Effector memory CD4-positive, alpha-beta T cell (primary cell): ENCODE measurements at regions not wholly inside any gene's neighbourhood (a gene's known extent, or its start where the extent isn't known, plus 50 kb on each side); places are given as distances from the start of the nearest gene placed in this dataset.
"Not testable (repeated sequence)": the region's sequence is repeated elsewhere in the genome, so short reads cannot be mapped to it uniquely, and the experiment has no call there.

Source experiments
- DNase-seq, 3 donors: peaks; one replicate each; pipeline ENCODE4 v3.0.0-alpha.2; 2020
- H3K27ac ChIP-seq: 2 replicates; pipeline ENCODE4 v1.7.0; 2013; ENCODE audit warnings: mild to moderate bottlenecking, low read length, moderate library complexity; ENCODE audit not compliant: insufficient read depth, poor library complexity, severe bottlenecking
- H3K27me3 ChIP-seq: replicated peaks from 2 replicates; pipeline ENCODE4 v1.7.0; 2013; ENCODE audit warnings: mild to moderate bottlenecking, low read length; ENCODE audit not compliant: insufficient read depth, control insufficient read depth, poor library complexity, severe bottlenecking
- H3K36me3 ChIP-seq: 2 replicates; pipeline ENCODE4 v1.7.0; 2013; ENCODE audit warnings: mild to moderate bottlenecking, low read length, moderate library complexity; ENCODE audit not compliant: control insufficient read depth, insufficient read depth
- H3K4me1 ChIP-seq: 2 replicates; pipeline ENCODE4 v1.7.0; 2013; ENCODE audit warnings: low read length, mild to moderate bottlenecking; ENCODE audit not compliant: control insufficient read depth, insufficient read depth, poor library complexity, severe bottlenecking
- H3K4me3 ChIP-seq: 2 replicates; pipeline ENCODE4 v1.7.0; 2013; ENCODE audit warnings: low read length, low read depth, mild to moderate bottlenecking; ENCODE audit not compliant: insufficient read depth, poor library complexity, severe bottlenecking
- H3K9me3 ChIP-seq: 2 replicates; pipeline ENCODE4 v1.7.0; 2013; ENCODE audit warnings: mild to moderate bottlenecking, low read length, moderate library complexity; ENCODE audit not compliant: control insufficient read depth

- not testable (repeated sequence) for H3K36me3 ChIP-seq, H3K9me3 ChIP-seq, H3K27ac ChIP-seq, H3K4me3 ChIP-seq, DNase-seq, H3K27me3 ChIP-seq, H3K4me1 ChIP-seq
Measured at GRCh38 chr4:8952109-8952508, 80.5 kb upstream of the HMX1 start.

- not testable (repeated sequence) for H3K36me3 ChIP-seq, H3K4me1 ChIP-seq, H3K27me3 ChIP-seq, H3K4me3 ChIP-seq, H3K27ac ChIP-seq, DNase-seq, H3K9me3 ChIP-seq
Measured at GRCh38 chr4:8945506-8945905, 73.9 kb upstream of the HMX1 start.

- not testable (repeated sequence) for DNase-seq, H3K27me3 ChIP-seq
Measured at GRCh38 chr4:8943367-8943766, 71.7 kb upstream of the HMX1 start.

GRCh38 chr4:8942088-8942487 is 70.4 kb upstream of the HMX1 start:
- DNase-seq, H3K36me3 ChIP-seq, H3K27me3 ChIP-seq, H3K4me1 ChIP-seq, H3K4me3 ChIP-seq, H3K9me3 ChIP-seq, H3K27ac ChIP-seq: not testable (repeated sequence)

More at GRCh38 chr4:8943367-8943766, 71.7 kb upstream of the HMX1 start:
- H3K27ac ChIP-seq, H3K4me3 ChIP-seq, H3K9me3 ChIP-seq, H3K4me1 ChIP-seq, H3K36me3 ChIP-seq: not testable (repeated sequence)

GRCh38 chr4:8941492-8941805 is 69.8 kb upstream of the HMX1 start:
- H3K4me1 ChIP-seq, H3K4me3 ChIP-seq, H3K27me3 ChIP-seq, DNase-seq, H3K27ac ChIP-seq, H3K36me3 ChIP-seq, H3K9me3 ChIP-seq: not testable (repeated sequence)

- Histone ChIP-seq H3K4me1 (no peaks in the 10 kb centered on the region), H3K36me3 (no peaks in the 10 kb centered on the region), H3K27me3 (no peaks in the 10 kb centered on the region), H3K9me3 (no peaks in the 10 kb centered on the region), H3K4me3 (no peak overlapping the region), H3K27ac (no peak overlapping the region)
- no peak for DNase-seq
Measured at GRCh38 chr4:8940792-8941491, 69.3 kb upstream of the HMX1 start.

- Histone ChIP-seq H3K4me1 (no peaks in the 10 kb centered on the region), H3K27ac (no peak overlapping the region), H3K27me3 (no peaks in the 10 kb centered on the region), H3K9me3 (no peaks in the 10 kb centered on the region), H3K36me3 (no peaks in the 10 kb centered on the region), H3K4me3 (no peak overlapping the region)
- DNase-seq = no peak
Measured at GRCh38 chr4:8939840-8940742, 68.5 kb upstream of the HMX1 start.

GRCh38 chr4:8939160-8939839 is 67.7 kb upstream of the HMX1 start:
- Histone ChIP-seq H3K9me3 (no peaks in the 10 kb centered on the region), H3K27ac (no peak overlapping the region), H3K4me1 (no peaks in the 10 kb centered on the region), H3K27me3 (no peaks in the 10 kb centered on the region), H3K36me3 (no peaks in the 10 kb centered on the region), H3K4me3 (no peak overlapping the region)
- DNase-seq = no peak

GRCh38 chr4:8938623-8939022 is 67.0 kb upstream of the HMX1 start:
- Histone ChIP-seq H3K27me3 (no peaks in the 10 kb centered on the region), H3K4me1 (no peaks in the 10 kb centered on the region), H3K27ac (no peak overlapping the region), H3K4me3 (no peak overlapping the region), H3K9me3 (no peaks in the 10 kb centered on the region), H3K36me3 (no peaks in the 10 kb centered on the region)
- no peak for DNase-seq

GRCh38 chr4:8938137-8938536 is 66.5 kb upstream of the HMX1 start:
- Histone ChIP-seq H3K27ac (no peak overlapping the region), H3K27me3 (no peaks in the 10 kb centered on the region), H3K4me1 (no peaks in the 10 kb centered on the region), H3K9me3 (no peaks in the 10 kb centered on the region), H3K4me3 (no peak overlapping the region), H3K36me3 (no peaks in the 10 kb centered on the region)
- no peak for DNase-seq
